NOMO-1 (cell line): ENCODE measurements at regions not wholly inside any gene's neighbourhood (a gene's known extent, or its start where the extent isn't known, plus 50 kb on each side); places are given as distances from the start of the nearest gene placed in this dataset.

ENCODE experiments used
- DNase-seq, 2 experiments: peaks; one replicate each; lab custom pipeline; 2025; ENCODE audit not compliant: unreplicated experiment in 2 of 2; lab: John Stamatoyannopoulos, UW

- DNase-seq: no peak
Observed at GRCh38 chr14:100398044-100398443, 74.9 kb downstream of the SLC25A47 start.

- DNase-seq: peak; percentile 34 to 51
Observed at GRCh38 chr14:100399052-100399849, 76.1 kb downstream of the SLC25A47 start.

- DNase-seq: no peak
Observed at GRCh38 chr14:100400115-100400514, 77.0 kb downstream of the SLC25A47 start.

- no peak for DNase-seq
Observed at GRCh38 chr14:100401031-100401692, 78.0 kb downstream of the SLC25A47 start.

GRCh38 chr14:100401792-100402191 lies 78.7 kb downstream of the SLC25A47 start:
- no peak for DNase-seq

- peak in 1 of 2 experiments; percentile 8 for DNase-seq
Observed at GRCh38 chr14:100402631-100403030, 79.5 kb downstream of the SLC25A47 start.

- DNase-seq: no peak
Observed at GRCh38 chr14:100403105-100403504, 80.0 kb downstream of the SLC25A47 start.

- no peak for DNase-seq
Observed at GRCh38 chr14:100403802-100404365, 80.7 kb downstream of the SLC25A47 start.

GRCh38 chr14:100404419-100404818 lies 81.3 kb downstream of the SLC25A47 start:
- DNase-seq: no peak

GRCh38 chr14:100405760-100406455 lies 82.8 kb downstream of the SLC25A47 start:
- no peak for DNase-seq

GRCh38 chr14:100406505-100407131 lies 83.5 kb downstream of the SLC25A47 start:
- DNase-seq: peak; percentile 76 to 90

- no peak for DNase-seq
Observed at GRCh38 chr14:100407376-100408102, 84.4 kb downstream of the SLC25A47 start.

- DNase-seq: peak; percentile 71 to 94
Observed at GRCh38 chr14:100408350-100409002, 85.3 kb downstream of the SLC25A47 start.

- DNase-seq: no peak
Observed at GRCh38 chr14:100409003-100409360, 85.8 kb downstream of the SLC25A47 start.

GRCh38 chr14:100409651-100410050 lies 86.5 kb downstream of the SLC25A47 start:
- no peak for DNase-seq

GRCh38 chr14:100410056-100410565 lies 87.0 kb downstream of the SLC25A47 start:
- DNase-seq: no peak

- DNase-seq: no peak
Observed at GRCh38 chr14:100413699-100414098, 90.6 kb downstream of the SLC25A47 start.

- DNase-seq: no peak
Observed at GRCh38 chr14:100415226-100415625, 92.1 kb downstream of the SLC25A47 start.

- DNase-seq: no peak
Observed at GRCh38 chr14:100416081-100416680, 93.0 kb downstream of the SLC25A47 start.
